ENCODE measurements at regions not wholly inside any gene's neighbourhood (a gene's known extent, or its start where the extent isn't known, plus 50 kb on each side); places are given as distances from the start of the nearest gene placed in this dataset.

GRCh38 chr4:138709859-138710258, 305.7 kb upstream of the NOCT start:
- Mint-ChIP-seq H3K36me3 (ENCODE audit: insufficient read depth) (no peaks in the 10 kb centered on the region), H3K27me3 (peaks cover 7% of the 10 kb centered on the region), H3K9me3 (ENCODE audit: low read depth) (no peaks in the 10 kb centered on the region), H3K4me3 (ENCODE audit: low read depth) (no peak overlapping the region), H3K27ac (no peak overlapping the region), H3K4me1 (ENCODE audit: low read depth) (no peaks in the 10 kb centered on the region)
- TF ChIP-seq CTCF (IDR thresholded peaks at IDR 0.05; ENCODE audit: unreplicated experiment): no peak
- DNase-seq (ENCODE audit: low spot score, unreplicated experiment): no peak

- no peak for TF ChIP-seq CTCF (IDR thresholded peaks at IDR 0.05; ENCODE audit: unreplicated experiment)
Measured at GRCh38 chr4:138707746-138708677, 307.6 kb upstream of the NOCT start.

GRCh38 chr4:138706201-138706600, 309.4 kb upstream of the NOCT start:
- no peaks in the 10 kb centered on the region for H3K9me3 Mint-ChIP-seq (ENCODE audit: low read depth)
- no peak overlapping the region for H3K27ac Mint-ChIP-seq
- H3K4me3 Mint-ChIP-seq (ENCODE audit: low read depth): no peak overlapping the region
- H3K36me3 Mint-ChIP-seq (ENCODE audit: insufficient read depth): no peaks in the 10 kb centered on the region
- no peaks in the 10 kb centered on the region for H3K4me1 Mint-ChIP-seq (ENCODE audit: low read depth)
- TF ChIP-seq CTCF (IDR thresholded peaks at IDR 0.05; ENCODE audit: unreplicated experiment): no peak
- DNase-seq (ENCODE audit: low spot score, unreplicated experiment): no peak
- peaks cover 7% of the 10 kb centered on the region for H3K27me3 Mint-ChIP-seq

More at GRCh38 chr4:138707746-138708677, 307.6 kb upstream of the NOCT start:
- DNase-seq (ENCODE audit: low spot score, unreplicated experiment): no peak
- Mint-ChIP-seq H3K27ac (no peak overlapping the region), H3K9me3 (ENCODE audit: low read depth) (no peaks in the 10 kb centered on the region), H3K27me3 (peaks cover 7% of the 10 kb centered on the region), H3K4me3 (ENCODE audit: low read depth) (no peak overlapping the region), H3K36me3 (ENCODE audit: insufficient read depth) (no peaks in the 10 kb centered on the region), H3K4me1 (ENCODE audit: low read depth) (no peaks in the 10 kb centered on the region)

- Mint-ChIP-seq H3K4me3 (ENCODE audit: low read depth) (no peak overlapping the region), H3K27ac (no peak overlapping the region), H3K4me1 (ENCODE audit: low read depth) (peaks cover 4% of the 10 kb centered on the region), H3K27me3 (no peaks in the 10 kb centered on the region), H3K36me3 (ENCODE audit: insufficient read depth) (no peaks in the 10 kb centered on the region), H3K9me3 (ENCODE audit: low read depth) (no peaks in the 10 kb centered on the region)
- DNase-seq (ENCODE audit: low spot score, unreplicated experiment): no peak
- TF ChIP-seq CTCF (IDR thresholded peaks at IDR 0.05; ENCODE audit: unreplicated experiment): no peak
Measured at GRCh38 chr4:138702190-138702824, 313.3 kb upstream of the NOCT start.

- no peaks in the 10 kb centered on the region for H3K9me3 Mint-ChIP-seq (ENCODE audit: low read depth)
- no peak for TF ChIP-seq CTCF (IDR thresholded peaks at IDR 0.05; ENCODE audit: unreplicated experiment)
- no peak overlapping the region for H3K27ac Mint-ChIP-seq
- H3K4me3 Mint-ChIP-seq (ENCODE audit: low read depth): no peak overlapping the region
- H3K27me3 Mint-ChIP-seq: no peaks in the 10 kb centered on the region
- DNase-seq (ENCODE audit: low spot score, unreplicated experiment): no peak
- peaks cover 16% of the 10 kb centered on the region for H3K4me1 Mint-ChIP-seq (ENCODE audit: low read depth)
- H3K36me3 Mint-ChIP-seq (ENCODE audit: insufficient read depth): no peaks in the 10 kb centered on the region
Measured at GRCh38 chr4:138698641-138699040, 316.9 kb upstream of the NOCT start.

All from progenitor cell of endocrine pancreas (in vitro differentiated cells).